ENCODE measurements at regions not wholly inside any gene's neighbourhood (a gene's known extent, or its start where the extent isn't known, plus 50 kb on each side); places are given as distances from the start of the nearest gene placed in this dataset.

GRCh38 chr1:55402671-55403464, 187.7 kb upstream of the USP24 start:
- no peak overlapping the region for H3K4me3 ChIP-seq (replicated peaks; ENCODE audit: low read depth, low read length)
- TF ChIP-seq, protein P1, sequence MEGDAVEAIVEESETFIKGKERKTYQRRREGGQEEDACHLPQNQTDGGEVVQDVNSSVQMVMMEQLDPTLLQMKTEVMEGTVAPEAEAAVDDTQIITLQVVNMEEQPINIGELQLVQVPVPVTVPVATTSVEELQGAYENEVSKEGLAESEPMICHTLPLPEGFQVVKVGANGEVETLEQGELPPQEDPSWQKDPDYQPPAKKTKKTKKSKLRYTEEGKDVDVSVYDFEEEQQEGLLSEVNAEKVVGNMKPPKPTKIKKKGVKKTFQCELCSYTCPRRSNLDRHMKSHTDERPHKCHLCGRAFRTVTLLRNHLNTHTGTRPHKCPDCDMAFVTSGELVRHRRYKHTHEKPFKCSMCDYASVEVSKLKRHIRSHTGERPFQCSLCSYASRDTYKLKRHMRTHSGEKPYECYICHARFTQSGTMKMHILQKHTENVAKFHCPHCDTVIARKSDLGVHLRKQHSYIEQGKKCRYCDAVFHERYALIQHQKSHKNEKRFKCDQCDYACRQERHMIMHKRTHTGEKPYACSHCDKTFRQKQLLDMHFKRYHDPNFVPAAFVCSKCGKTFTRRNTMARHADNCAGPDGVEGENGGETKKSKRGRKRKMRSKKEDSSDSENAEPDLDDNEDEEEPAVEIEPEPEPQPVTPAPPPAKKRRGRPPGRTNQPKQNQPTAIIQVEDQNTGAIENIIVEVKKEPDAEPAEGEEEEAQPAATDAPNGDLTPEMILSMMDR (IDR thresholded peaks at IDR 0.05; ENCODE audit: low read depth, low read length, missing control alignments) = no peak
- DNase-seq (ENCODE audit: extremely low read depth, low read depth) = no peak

GRCh38 chr1:55402142-55402541, 187.0 kb upstream of the USP24 start:
- no peak overlapping the region for H3K4me3 ChIP-seq (replicated peaks; ENCODE audit: low read depth, low read length)
- TF ChIP-seq, protein P1 (IDR thresholded peaks at IDR 0.05; ENCODE audit: low read depth, low read length, missing control alignments) = no peak
- DNase-seq (ENCODE audit: extremely low read depth, low read depth) = peak; percentile 60

- TF ChIP-seq, protein P1 (IDR thresholded peaks at IDR 0.05; ENCODE audit: low read depth, low read length, missing control alignments) = no peak
- peak; percentile 97 for DNase-seq (ENCODE audit: extremely low read depth, low read depth)
- no peak overlapping the region for H3K4me3 ChIP-seq (replicated peaks; ENCODE audit: low read depth, low read length)
These were observed 185.3 kb upstream of the USP24 start for GRCh38 chr1:55400508-55400907.

- TF ChIP-seq, protein P1 (IDR thresholded peaks at IDR 0.05; ENCODE audit: low read depth, low read length, missing control alignments) = no peak
- H3K4me3 ChIP-seq (replicated peaks; ENCODE audit: low read depth, low read length) = no peak overlapping the region
- DNase-seq (ENCODE audit: extremely low read depth, low read depth) = no peak
These were observed 184.2 kb upstream of the USP24 start for GRCh38 chr1:55399346-55399745.

DNA sequence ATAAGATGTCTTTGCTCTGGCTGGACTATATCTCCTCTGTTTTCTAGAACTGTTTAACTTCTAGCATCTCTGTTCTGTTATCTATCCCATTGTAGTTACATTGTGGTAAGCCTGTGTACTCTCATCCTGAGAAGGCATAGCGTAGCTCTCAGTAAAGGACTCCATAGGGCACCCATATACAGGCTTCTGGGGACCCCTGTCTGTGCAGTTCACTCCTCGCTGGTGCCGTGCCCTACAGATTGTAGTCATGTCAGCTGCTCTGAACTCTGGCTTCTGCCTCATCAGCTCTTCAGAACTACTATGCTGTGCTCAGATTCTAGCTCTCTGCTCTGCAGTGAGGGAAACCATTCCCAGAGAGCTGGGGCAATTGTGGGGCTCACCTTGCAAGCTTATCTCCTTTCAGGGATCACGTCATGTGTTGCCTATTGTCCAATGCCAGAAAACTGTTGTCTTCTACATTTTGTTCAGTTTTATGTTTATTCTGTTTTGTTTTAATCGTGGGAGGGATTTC, 181.3 kb upstream of the USP24 start:
- H3K4me3 ChIP-seq (replicated peaks; ENCODE audit: low read depth, low read length) = no peak overlapping the region
- no peak for DNase-seq (ENCODE audit: extremely low read depth, low read depth)
- TF ChIP-seq, protein P1 (IDR thresholded peaks at IDR 0.05; ENCODE audit: low read depth, low read length, missing control alignments) = no peak

GRCh38 chr1:55388960-55389359, 173.8 kb upstream of the USP24 start:
- TF ChIP-seq, protein P1 (IDR thresholded peaks at IDR 0.05; ENCODE audit: low read depth, low read length, missing control alignments) = no peak
- no peak for DNase-seq (ENCODE audit: extremely low read depth, low read depth)
- no peak overlapping the region for H3K4me3 ChIP-seq (replicated peaks; ENCODE audit: low read depth, low read length)

Data from HFF-Myc (cell line).